ENCODE measurements at regions not wholly inside any gene's neighbourhood (a gene's known extent, or its start where the extent isn't known, plus 50 kb on each side); places are given as distances from the start of the nearest gene placed in this dataset.

DNA sequence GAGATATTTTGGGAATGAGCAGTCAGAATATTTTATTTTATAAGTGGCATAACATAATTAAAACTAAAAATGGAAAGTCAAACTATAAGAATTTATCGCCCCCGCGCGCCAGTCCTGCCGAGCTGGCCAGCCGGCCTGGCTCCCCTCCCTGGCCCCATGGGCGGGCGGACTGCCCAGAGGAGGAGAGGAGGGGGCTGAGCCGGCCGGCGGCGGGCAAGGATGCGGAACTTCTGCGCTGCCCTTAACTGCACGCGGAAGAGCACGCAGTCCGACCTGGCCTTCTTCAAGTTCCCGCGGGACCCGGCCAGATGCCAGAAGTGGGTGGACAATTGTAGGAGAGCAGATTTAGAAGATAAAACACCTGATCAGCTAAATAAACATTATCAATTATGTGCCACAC, 96.8 kb downstream of the DKK1 start:
- H3K4me3 ChIP-seq (replicated peaks; ENCODE audit: low read depth, low read length) = no peak overlapping the region
- TF ChIP-seq, protein P1, sequence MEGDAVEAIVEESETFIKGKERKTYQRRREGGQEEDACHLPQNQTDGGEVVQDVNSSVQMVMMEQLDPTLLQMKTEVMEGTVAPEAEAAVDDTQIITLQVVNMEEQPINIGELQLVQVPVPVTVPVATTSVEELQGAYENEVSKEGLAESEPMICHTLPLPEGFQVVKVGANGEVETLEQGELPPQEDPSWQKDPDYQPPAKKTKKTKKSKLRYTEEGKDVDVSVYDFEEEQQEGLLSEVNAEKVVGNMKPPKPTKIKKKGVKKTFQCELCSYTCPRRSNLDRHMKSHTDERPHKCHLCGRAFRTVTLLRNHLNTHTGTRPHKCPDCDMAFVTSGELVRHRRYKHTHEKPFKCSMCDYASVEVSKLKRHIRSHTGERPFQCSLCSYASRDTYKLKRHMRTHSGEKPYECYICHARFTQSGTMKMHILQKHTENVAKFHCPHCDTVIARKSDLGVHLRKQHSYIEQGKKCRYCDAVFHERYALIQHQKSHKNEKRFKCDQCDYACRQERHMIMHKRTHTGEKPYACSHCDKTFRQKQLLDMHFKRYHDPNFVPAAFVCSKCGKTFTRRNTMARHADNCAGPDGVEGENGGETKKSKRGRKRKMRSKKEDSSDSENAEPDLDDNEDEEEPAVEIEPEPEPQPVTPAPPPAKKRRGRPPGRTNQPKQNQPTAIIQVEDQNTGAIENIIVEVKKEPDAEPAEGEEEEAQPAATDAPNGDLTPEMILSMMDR (IDR thresholded peaks at IDR 0.05; ENCODE audit: low read length, missing control alignments) = no peak
- DNase-seq (ENCODE audit: low read depth) = no peak

DNA sequence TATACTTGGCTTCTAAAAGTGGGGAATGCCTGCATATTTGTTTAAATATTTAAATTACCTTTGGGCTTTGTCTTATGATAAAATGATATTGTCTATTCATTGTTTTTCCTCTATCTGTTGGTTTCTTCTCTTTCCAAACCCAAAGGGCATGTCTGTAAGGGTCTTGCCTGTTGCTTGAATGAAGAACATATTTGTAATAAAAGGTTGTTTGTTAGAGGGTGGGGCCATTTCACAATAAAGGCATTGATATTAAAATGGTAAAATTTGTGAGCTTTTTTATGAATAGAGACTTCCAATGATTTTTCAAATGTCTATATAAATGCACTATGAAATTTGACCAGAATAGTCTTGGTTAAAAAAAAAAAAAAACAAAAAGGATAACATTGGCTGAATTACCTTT, 105.2 kb downstream of the DKK1 start:
- DNase-seq (ENCODE audit: low read depth) = no peak
- TF ChIP-seq, protein P1 (IDR thresholded peaks at IDR 0.05; ENCODE audit: low read length, missing control alignments) = no peak
- no peak overlapping the region for H3K4me3 ChIP-seq (replicated peaks; ENCODE audit: low read depth, low read length)

DNA sequence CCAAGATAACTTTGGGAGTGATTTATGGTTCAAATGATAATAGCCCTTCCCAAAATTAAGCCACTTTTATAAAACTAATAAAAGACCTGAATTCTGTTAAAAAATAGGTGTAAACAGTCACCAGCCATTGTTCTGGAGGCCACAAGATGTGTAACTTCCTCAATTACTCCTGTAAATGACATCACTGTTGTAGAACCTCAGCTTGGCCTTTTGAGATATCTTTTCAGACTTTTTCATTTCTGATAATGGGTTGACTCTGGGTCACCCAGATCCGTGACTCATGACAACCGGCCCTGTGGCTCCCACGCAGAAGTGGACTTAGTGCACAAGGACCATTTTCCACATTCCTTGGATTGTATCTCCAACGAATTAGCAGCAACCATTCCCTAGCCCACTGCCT, 106.6 kb downstream of the DKK1 start:
- peak; percentile 40 for DNase-seq (ENCODE audit: low read depth)
- H3K4me3 ChIP-seq (replicated peaks; ENCODE audit: low read depth, low read length) = no peak overlapping the region
- TF ChIP-seq, protein P1 (IDR thresholded peaks at IDR 0.05; ENCODE audit: low read length, missing control alignments) = no peak

DNA sequence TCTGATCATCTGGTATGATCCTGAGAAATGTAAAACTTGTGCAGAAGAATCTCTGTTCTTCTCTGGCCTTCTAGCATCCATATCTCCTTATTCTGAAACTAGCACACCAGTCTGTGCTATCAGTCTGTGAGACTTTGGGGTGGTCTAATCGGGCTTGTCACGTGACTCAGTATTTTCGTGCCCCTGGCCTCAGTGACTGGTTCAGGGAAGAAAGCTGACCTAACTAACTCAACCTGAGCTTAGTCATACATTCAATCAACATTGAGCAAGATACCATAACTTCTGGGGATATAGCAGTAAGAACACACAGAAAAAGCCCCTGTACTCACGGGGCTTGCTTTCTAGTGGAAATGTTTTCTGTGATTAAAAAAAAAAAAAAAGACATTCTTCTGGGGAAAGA, 109.3 kb downstream of the DKK1 start:
- DNase-seq (ENCODE audit: low read depth) = peak; percentile 22
- TF ChIP-seq, protein P1 (IDR thresholded peaks at IDR 0.05; ENCODE audit: low read length, missing control alignments) = no peak
- no peak overlapping the region for H3K4me3 ChIP-seq (replicated peaks; ENCODE audit: low read depth, low read length)

DNA sequence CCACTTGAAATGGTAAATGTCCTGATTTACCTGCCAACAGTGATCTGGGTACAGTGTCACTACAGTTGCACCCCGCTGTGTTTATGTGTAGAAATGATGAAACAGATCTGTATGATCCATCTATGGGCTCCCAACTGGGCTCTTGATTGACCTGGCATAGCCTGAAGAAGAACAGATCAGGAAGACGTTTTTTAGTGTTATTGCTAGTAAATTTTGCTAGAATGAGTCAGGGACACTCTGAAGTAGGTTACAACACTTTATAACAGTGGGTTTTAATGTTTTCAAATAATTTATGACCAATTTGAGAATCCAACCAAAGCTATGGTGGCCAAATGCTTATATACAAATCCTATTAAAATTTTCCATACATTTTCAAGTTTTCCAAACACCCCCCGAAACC, 110.3 kb downstream of the DKK1 start:
- no peak for DNase-seq (ENCODE audit: low read depth)
- TF ChIP-seq, protein P1 (IDR thresholded peaks at IDR 0.05; ENCODE audit: low read length, missing control alignments) = no peak
- no peak overlapping the region for H3K4me3 ChIP-seq (replicated peaks; ENCODE audit: low read depth, low read length)

DNA sequence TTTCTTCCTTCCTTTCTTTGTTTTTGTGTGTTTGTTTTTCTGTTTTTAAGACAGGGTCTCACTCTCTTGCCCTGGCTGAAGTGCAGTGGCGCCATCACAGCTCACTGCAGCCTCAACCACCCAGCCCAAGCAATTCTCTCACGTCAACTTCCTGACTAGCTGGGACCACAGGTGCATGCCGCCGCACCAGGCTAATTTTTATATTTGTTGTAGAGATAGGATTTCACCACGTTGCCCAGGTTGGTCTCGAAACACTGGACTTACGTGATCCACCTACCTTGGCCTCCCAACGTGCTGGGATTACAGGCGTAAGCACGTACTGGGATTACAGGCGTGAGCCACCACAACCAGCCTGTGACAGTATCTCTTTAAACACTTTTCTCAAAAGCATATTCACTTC, 120.7 kb downstream of the DKK1 start:
- TF ChIP-seq, protein P1 (IDR thresholded peaks at IDR 0.05; ENCODE audit: low read length, missing control alignments) = no peak
- H3K4me3 ChIP-seq (replicated peaks; ENCODE audit: low read depth, low read length) = no peak overlapping the region
- no peak for DNase-seq (ENCODE audit: low read depth)

DNA sequence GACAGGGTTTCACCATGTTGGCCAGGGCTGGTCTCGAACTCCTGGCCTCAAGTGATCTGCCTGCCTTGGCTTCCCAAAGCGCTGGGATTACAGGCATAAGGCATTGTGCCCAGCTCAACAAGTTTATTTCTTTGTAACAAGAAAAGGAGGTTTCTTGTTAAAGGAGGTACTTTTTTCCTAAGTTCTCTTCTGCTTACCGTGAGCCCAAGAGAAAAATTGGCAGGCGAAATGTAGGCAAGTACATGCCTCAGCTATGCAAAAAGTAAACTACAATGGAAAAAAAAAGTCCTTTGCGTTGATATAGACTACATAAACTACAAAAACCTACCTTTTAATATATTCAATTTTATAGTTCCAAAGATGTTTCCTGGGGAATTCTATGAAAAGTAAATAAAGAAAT, 122.6 kb downstream of the DKK1 start:
- H3K4me3 ChIP-seq (replicated peaks; ENCODE audit: low read depth, low read length) = no peak overlapping the region
- no peak for DNase-seq (ENCODE audit: low read depth)
- TF ChIP-seq, protein P1 (IDR thresholded peaks at IDR 0.05; ENCODE audit: low read length, missing control alignments) = no peak
